Left lung (tissue), 4 donors: ENCODE measurements at regions not wholly inside any gene's neighbourhood (a gene's known extent, or its start where the extent isn't known, plus 50 kb on each side); places are given as distances from the start of the nearest gene placed in this dataset.

Experiments
- ATAC-seq: fragments of 200-7000 bp; cut with Tn5 transposase; one replicate; pipeline ENCODE4 v1.9.1; 2020; ENCODE audit warnings: moderate library complexity
- DNase-seq, 4 donors: peaks; one replicate each; pipeline ENCODE4 v3.0.0-alpha.2; 2013 to 2020
- H3K27ac ChIP-seq, 2 donors: fragments of 200-600 bp; sonication (generic) in 1 of 2; one replicate each; pipeline versions ENCODE4 v1.5.0 to v1.8.0; 2020 to 2021
- H3K27me3 ChIP-seq, 2 donors: fragments of 200-600 bp; sonication (generic) in 1 of 2; one replicate each; pipeline versions ENCODE4 v1.5.0 to v1.8.0; 2020 to 2021
- H3K36me3 ChIP-seq, 2 donors: fragments of 200-600 bp; sonication (generic) in 1 of 2; one replicate each; pipeline versions ENCODE4 v1.5.0 to v1.8.0; 2020 to 2021
- H3K4me1 ChIP-seq, 2 donors: fragments of 200-600 bp; one replicate each; pipeline ENCODE4 v1.8.0; 2021
- H3K4me3 ChIP-seq, 2 donors: fragments of 200-600 bp; sonication (generic) in 1 of 2; one replicate each; pipeline versions ENCODE4 v1.5.0 to v1.8.0; 2020 to 2021; ENCODE audit warnings: mild to moderate bottlenecking in 1 of 2
- H3K9me3 ChIP-seq, 2 donors: fragments of 200-600 bp; sonication (generic) in 1 of 2; one replicate each; pipeline versions ENCODE4 v1.5.0 to v1.8.0; 2020 to 2021
- CTCF ChIP-seq, 2 donors: fragments of 200-600 bp; sonication (generic) in 1 of 2; IDR thresholded peaks; one replicate each; pipeline versions ENCODE4 v1.5.0 to v1.8.0; 2021; ENCODE audit warnings: antibody characterized with exemption in 2 of 2
- intact Hi-C, 2 donors: fragments of 100-400 bp; cut with DNase I; formaldehyde crosslinking; loops; one replicate each; pipeline versions ENCODE4 v1.11.2 to v1.14.2; 2022
- donor health status: DM: no; HTN: yes; CAD: no.
- donor health status: DM: no; HTN: no; CAD: no.

DNA sequence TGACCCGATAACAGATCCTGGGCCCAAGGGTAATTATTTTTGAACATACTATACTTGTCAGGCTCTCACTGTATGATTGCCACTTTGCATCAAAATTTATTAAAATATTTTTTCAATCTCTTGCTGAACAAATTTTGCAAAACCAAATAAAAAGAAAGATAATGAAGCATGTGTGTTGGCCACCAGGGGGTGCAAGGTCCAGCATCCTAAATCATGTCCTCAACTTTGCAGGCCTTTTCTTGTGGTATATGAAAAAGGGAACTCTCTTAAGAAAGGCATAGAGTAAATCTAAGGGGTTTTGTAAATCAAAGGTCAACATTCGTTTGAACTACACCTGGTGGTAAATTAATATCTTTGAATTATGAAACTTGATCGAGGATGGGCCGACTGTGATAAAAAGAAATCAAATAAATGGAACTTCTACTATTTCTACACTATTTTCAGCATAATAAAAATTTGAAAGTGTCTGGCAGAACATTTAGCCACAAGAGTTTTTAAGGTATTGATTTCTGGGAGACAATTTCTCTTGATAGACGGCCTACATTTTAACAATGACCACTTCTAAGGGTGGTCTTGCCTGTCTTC is 676.5 kb downstream of the DMRTA1 start:
- intact Hi-C loops = no loop called here

GRCh38 chr9:23145467-23145866 is 680.6 kb downstream of the ELAVL2 start:
- no peak overlapping the region for H3K27ac ChIP-seq
- no peak for ATAC-seq
- intact Hi-C loops = no loop called here
- no peaks in the 10 kb centered on the region for H3K36me3 ChIP-seq
- H3K4me3 ChIP-seq = no peak overlapping the region
- peak in 1 of 4 donors; percentile 45 for DNase-seq
- TF ChIP-seq CTCF (IDR thresholded peaks at IDR 0.05) = no peak
- H3K27me3 ChIP-seq = no peaks in the 10 kb centered on the region
- H3K9me3 ChIP-seq = peaks cover 0 to 10% of the 10 kb centered on the region in 2 donors
- no peaks in the 10 kb centered on the region for H3K4me1 ChIP-seq

More for the DNA sequence above, 676.5 kb downstream of the DMRTA1 start:
- peak; percentile 58 for ATAC-seq
- TF ChIP-seq CTCF (IDR thresholded peaks at IDR 0.05) = peak; percentile 25 to 43
- Histone ChIP-seq H3K27me3 (no peaks in the 10 kb centered on the region), H3K4me1 (no peaks in the 10 kb centered on the region), H3K36me3 (no peaks in the 10 kb centered on the region), H3K9me3 (no peaks in the 10 kb centered on the region), H3K27ac (no peak overlapping the region), H3K4me3 (no peak overlapping the region)
- DNase-seq = peak in 2 of 4 donors; percentile 15 to 58

- H3K9me3 ChIP-seq = no peaks in the 10 kb centered on the region
- no peaks in the 10 kb centered on the region for H3K4me1 ChIP-seq
- ATAC-seq (no peak), DNase-seq (no peak)
- no peak overlapping the region for H3K4me3 ChIP-seq
- intact Hi-C loops = no loop called here
- no peaks in the 10 kb centered on the region for H3K36me3 ChIP-seq
- no peak overlapping the region for H3K27ac ChIP-seq
- no peaks in the 10 kb centered on the region for H3K27me3 ChIP-seq
- no peak for TF ChIP-seq CTCF (IDR thresholded peaks at IDR 0.05)
Observed at GRCh38 chr9:23153058-23153457, 673.0 kb downstream of the ELAVL2 start.

DNA sequence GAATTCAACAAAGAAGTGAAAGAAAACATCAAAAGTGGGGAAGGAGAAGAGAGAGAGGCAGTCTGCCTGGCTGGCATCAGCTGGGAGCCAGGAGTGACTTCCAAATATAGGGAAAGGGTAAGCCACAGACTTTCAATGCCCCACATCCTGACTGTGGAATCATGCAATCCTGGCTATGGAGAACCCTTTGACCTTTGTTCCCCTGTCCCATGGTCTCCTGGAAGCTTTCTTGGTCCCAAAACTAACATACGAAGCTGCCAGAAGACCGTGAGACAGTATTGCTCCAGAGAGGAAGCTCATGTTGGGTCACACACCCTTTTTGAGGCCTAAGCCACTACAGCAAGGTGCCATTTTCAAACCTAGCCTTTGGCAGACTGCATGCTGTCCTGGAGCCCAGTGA is 665.5 kb downstream of the ELAVL2 start:
- Histone ChIP-seq H3K4me1 (no peaks in the 10 kb centered on the region), H3K36me3 (no peaks in the 10 kb centered on the region), H3K9me3 (peaks cover 0 to 16% of the 10 kb centered on the region in 2 donors), H3K27me3 (no peaks in the 10 kb centered on the region), H3K4me3 (no peak overlapping the region), H3K27ac (no peak overlapping the region)
- ATAC-seq (no peak), DNase-seq (no peak)
- intact Hi-C loops = no loop called here
- no peak for TF ChIP-seq CTCF (IDR thresholded peaks at IDR 0.05)

- Histone ChIP-seq H3K4me3 (no peak overlapping the region), H3K9me3 (peaks cover 0 to 16% of the 10 kb centered on the region in 2 donors), H3K36me3 (no peaks in the 10 kb centered on the region), H3K27ac (no peak overlapping the region), H3K4me1 (no peaks in the 10 kb centered on the region), H3K27me3 (no peaks in the 10 kb centered on the region)
- no peak for ATAC-seq
- intact Hi-C loops = no loop called here
- TF ChIP-seq CTCF (IDR thresholded peaks at IDR 0.05) = no peak
- peak in 1 of 4 donors; percentile 31 for DNase-seq
Observed at GRCh38 chr9:23160952-23161469, 665.0 kb downstream of the ELAVL2 start.
